ENCODE measurements at regions not wholly inside any gene's neighbourhood (a gene's known extent, or its start where the extent isn't known, plus 50 kb on each side); places are given as distances from the start of the nearest gene placed in this dataset.

GRCh38 chr1:218759795-218760194 is 413.9 kb upstream of the LYPLAL1 start:
- H3K4me3 ChIP-seq: no peak overlapping the region
- H3K27me3 ChIP-seq (ENCODE audit: low read depth): no peaks in the 10 kb centered on the region
- intact Hi-C loops (cut with micrococcal nuclease): no loop called here
- no peaks in the 10 kb centered on the region for H3K36me3 ChIP-seq
- H3K9me3 ChIP-seq (replicated peaks): peaks cover 4% of the 10 kb centered on the region
- H3K27ac ChIP-seq (replicated peaks): no peak overlapping the region
- DNase-seq: no peak
- no peak for TF ChIP-seq CTCF (IDR thresholded peaks at IDR 0.05; ENCODE audit: borderline replicate concordance)
- no peaks in the 10 kb centered on the region for H3K4me1 ChIP-seq

DNA sequence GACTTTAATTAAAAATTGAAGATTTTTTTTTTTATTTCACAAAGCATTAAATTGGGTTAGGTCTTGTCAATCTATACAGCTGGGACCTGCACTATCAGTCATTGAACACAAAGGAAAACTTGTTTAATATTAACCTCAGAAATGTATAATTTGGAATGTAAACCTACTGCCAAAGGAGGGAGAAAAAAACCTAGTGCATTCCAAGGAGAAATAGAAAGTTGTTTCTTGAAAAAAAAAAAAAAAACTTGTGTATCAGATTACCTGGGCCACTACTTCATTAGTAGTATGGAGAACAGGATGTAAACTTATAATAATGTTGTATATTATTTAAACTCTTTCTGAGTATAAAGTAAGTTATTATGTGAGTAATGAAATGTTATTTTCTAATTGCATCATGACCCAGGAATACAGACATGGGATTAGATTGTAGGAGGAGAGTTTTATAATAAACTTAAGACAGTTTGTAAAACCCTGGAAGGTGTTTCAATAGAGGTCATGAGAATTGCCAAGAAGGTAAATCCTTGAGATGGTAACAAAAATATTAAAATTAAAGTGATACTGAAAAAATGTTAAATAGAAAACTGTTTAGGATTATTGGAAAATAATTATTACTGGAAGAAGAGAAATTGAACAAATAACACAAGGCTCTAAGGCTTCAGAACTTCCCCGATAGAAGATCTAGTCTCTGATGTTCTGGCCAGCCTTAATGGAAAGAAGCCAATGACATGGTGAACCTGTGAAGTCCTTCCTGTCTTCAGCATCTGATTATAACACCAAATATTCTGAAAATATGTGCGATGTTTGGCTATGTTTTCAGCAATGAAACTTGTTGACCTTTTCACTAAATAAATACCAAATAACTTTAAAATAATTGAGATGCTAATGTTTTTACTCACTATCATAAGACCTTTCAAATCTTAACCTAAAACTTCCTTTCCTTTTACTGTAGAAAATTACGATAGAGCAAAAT is 412.8 kb upstream of the LYPLAL1 start:
- Histone ChIP-seq H3K27ac (replicated peaks) (no peak overlapping the region), H3K9me3 (replicated peaks) (no peaks in the 10 kb centered on the region), H3K4me3 (no peak overlapping the region), H3K4me1 (no peaks in the 10 kb centered on the region), H3K27me3 (ENCODE audit: low read depth) (no peaks in the 10 kb centered on the region), H3K36me3 (no peaks in the 10 kb centered on the region)
- TF ChIP-seq CTCF (IDR thresholded peaks at IDR 0.05; ENCODE audit: borderline replicate concordance): no peak
- intact Hi-C loops (cut with micrococcal nuclease): no loop called here
- no peak for DNase-seq

DNA sequence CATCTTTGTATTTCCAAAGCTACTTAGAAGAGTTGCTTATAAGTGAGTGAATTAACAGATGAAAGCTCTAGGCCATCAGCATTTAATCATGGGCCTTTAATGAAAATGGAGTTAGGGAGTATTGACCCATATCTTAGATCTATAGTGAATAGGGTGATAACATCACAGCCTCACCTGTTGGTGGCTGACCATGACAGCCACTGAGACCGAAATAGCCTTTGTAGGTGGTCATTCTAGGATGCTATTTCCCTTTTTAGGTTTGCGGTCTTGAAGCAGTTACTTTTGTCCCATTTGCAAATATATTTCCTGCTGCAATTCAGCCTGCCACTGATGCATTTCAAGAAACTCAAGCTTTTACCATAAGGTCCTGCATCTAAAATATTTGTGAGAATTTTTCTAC is 410.1 kb upstream of the LYPLAL1 start:
- Histone ChIP-seq H3K9me3 (replicated peaks) (no peaks in the 10 kb centered on the region), H3K4me1 (no peaks in the 10 kb centered on the region), H3K36me3 (no peaks in the 10 kb centered on the region), H3K27me3 (ENCODE audit: low read depth) (no peaks in the 10 kb centered on the region), H3K27ac (replicated peaks) (no peak overlapping the region), H3K4me3 (no peak overlapping the region)
- DNase-seq: no peak
- TF ChIP-seq CTCF (IDR thresholded peaks at IDR 0.05; ENCODE audit: borderline replicate concordance): no peak
- intact Hi-C loops (cut with micrococcal nuclease): no loop called here

DNA sequence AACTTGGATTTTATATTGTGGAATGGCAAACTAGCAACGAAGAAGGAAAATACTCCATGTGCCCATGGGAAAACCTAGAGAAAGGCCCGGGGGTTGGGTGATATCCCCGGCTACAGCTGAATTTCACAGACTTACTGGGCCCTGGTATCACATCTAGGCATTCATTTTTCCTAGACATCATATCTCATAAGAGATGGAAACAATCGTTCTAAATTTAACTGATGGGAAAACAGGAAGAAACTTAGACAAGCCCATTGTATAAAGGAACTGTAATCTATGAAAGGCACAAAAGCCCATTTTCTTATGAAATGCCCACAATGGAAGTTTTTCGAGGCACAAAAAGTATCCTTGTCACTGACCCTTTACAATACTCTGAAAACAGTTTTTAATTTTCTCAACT is 407.9 kb upstream of the LYPLAL1 start:
- H3K9me3 ChIP-seq (replicated peaks): no peaks in the 10 kb centered on the region
- DNase-seq: no peak
- H3K27ac ChIP-seq (replicated peaks): peak overlapping the region; percentile 23
- no peaks in the 10 kb centered on the region for H3K36me3 ChIP-seq
- H3K4me1 ChIP-seq: no peaks in the 10 kb centered on the region
- no peak overlapping the region for H3K4me3 ChIP-seq
- TF ChIP-seq CTCF (IDR thresholded peaks at IDR 0.05; ENCODE audit: borderline replicate concordance): no peak
- H3K27me3 ChIP-seq (ENCODE audit: low read depth): no peaks in the 10 kb centered on the region
- intact Hi-C loops (cut with micrococcal nuclease): no loop called here

GRCh38 chr1:218771931-218772330 is 401.7 kb upstream of the LYPLAL1 start:
- Histone ChIP-seq H3K9me3 (replicated peaks) (no peaks in the 10 kb centered on the region), H3K4me3 (no peak overlapping the region), H3K27ac (replicated peaks) (no peak overlapping the region), H3K27me3 (ENCODE audit: low read depth) (no peaks in the 10 kb centered on the region), H3K36me3 (no peaks in the 10 kb centered on the region), H3K4me1 (peaks cover 4% of the 10 kb centered on the region)
- TF ChIP-seq CTCF (IDR thresholded peaks at IDR 0.05; ENCODE audit: borderline replicate concordance): no peak
- DNase-seq: no peak
- intact Hi-C loops (cut with micrococcal nuclease): no loop called here

Measured in left ventricle myocardium inferior (tissue), 1 donor.